GF-D8 (cell line): ENCODE measurements at regions not wholly inside any gene's neighbourhood (a gene's known extent, or its start where the extent isn't known, plus 50 kb on each side); places are given as distances from the start of the nearest gene placed in this dataset.
"Not testable (repeated sequence)": the region's sequence is repeated elsewhere in the genome, so short reads cannot be mapped to it uniquely, and the experiment has no call there.

ENCODE experiments used
- DNase-seq: peaks from one replicate; lab custom pipeline; 2025; lab: John Stamatoyannopoulos, UW

GRCh38 chr1:229885568-229886495 is 181.2 kb upstream of the GALNT2 start:
- no peak for DNase-seq

GRCh38 chr1:229886636-229887035 is 180.4 kb upstream of the GALNT2 start:
- DNase-seq = no peak

GRCh38 chr1:229887043-229887822 is 179.8 kb upstream of the GALNT2 start:
- no peak for DNase-seq

GRCh38 chr1:229888157-229888556 is 178.9 kb upstream of the GALNT2 start:
- no peak for DNase-seq

GRCh38 chr1:229888561-229889001 is 178.5 kb upstream of the GALNT2 start:
- DNase-seq = no peak

GRCh38 chr1:229889031-229889517 is 178.0 kb upstream of the GALNT2 start:
- DNase-seq = no peak

GRCh38 chr1:229891227-229891626 is 175.8 kb upstream of the GALNT2 start:
- no peak for DNase-seq

GRCh38 chr1:229892515-229893117 is 174.4 kb upstream of the GALNT2 start:
- DNase-seq = no peak

GRCh38 chr1:229893762-229894444 is 173.1 kb upstream of the GALNT2 start:
- DNase-seq = no peak

- DNase-seq = no peak
These were observed 172.5 kb upstream of the GALNT2 start for GRCh38 chr1:229894532-229894931.

GRCh38 chr1:229895605-229896004 is 171.4 kb upstream of the GALNT2 start:
- no peak for DNase-seq

- no peak for DNase-seq
These were observed 170.7 kb upstream of the GALNT2 start for GRCh38 chr1:229896306-229896705.

- DNase-seq = no peak
These were observed 170.2 kb upstream of the GALNT2 start for GRCh38 chr1:229896861-229897260.

GRCh38 chr1:229897501-229897900 is 169.5 kb upstream of the GALNT2 start:
- no peak for DNase-seq

- DNase-seq = no peak
These were observed 166.8 kb upstream of the GALNT2 start for GRCh38 chr1:229900220-229900619.

- no peak for DNase-seq
These were observed 161.9 kb upstream of the GALNT2 start for GRCh38 chr1:229905031-229905545.

- no peak for DNase-seq
These were observed 161.4 kb upstream of the GALNT2 start for GRCh38 chr1:229905652-229906051.

GRCh38 chr1:229907884-229908638 is 159.0 kb upstream of the GALNT2 start:
- no peak for DNase-seq

- no peak for DNase-seq
These were observed 158.3 kb upstream of the GALNT2 start for GRCh38 chr1:229908689-229909088.

GRCh38 chr1:229913489-229913888 is 153.5 kb upstream of the GALNT2 start:
- DNase-seq = no peak

GRCh38 chr1:229919488-229919887 is 147.6 kb upstream of the GALNT2 start:
- DNase-seq = not testable (repeated sequence)
